ENCODE measurements at regions not wholly inside any gene's neighbourhood (a gene's known extent, or its start where the extent isn't known, plus 50 kb on each side); places are given as distances from the start of the nearest gene placed in this dataset.

GRCh38 chr9:29038332-29038731 lies 1465.1 kb upstream of the C9orf72 start:
- TF ChIP-seq CTCF (conservative IDR thresholded peaks at IDR 0.05; ENCODE audit: low read length) (no peak), EZH2phosphoT487 (IDR thresholded peaks at IDR 0.05; ENCODE audit: borderline replicate concordance) (no peak)

Measured in Loucy (cell line).